ENCODE measurements at regions not wholly inside any gene's neighbourhood (a gene's known extent, or its start where the extent isn't known, plus 50 kb on each side); places are given as distances from the start of the nearest gene placed in this dataset.

DNA sequence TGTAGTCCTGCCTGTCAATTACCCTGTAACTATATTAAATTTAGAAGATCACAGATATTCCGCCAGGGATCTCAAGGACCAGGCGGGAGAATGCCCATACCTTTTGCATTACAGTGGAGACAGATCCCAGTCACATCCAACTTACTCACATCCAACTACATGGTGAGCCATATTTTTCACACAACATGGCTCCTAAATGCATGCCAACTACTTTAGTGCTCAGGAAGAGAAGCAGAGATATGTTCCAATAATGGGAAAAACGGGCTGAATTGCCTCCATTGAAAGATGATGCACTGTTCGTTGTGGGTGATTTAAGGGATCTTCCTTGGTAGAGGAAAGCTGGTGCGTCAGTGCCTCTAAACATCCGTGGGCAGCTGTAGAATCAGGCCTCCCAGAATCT, 304.5 kb downstream of the CD83 start:
- TF ChIP-seq CTCF (IDR thresholded peaks at IDR 0.05; ENCODE audit: insufficient read depth, low read length, poor library complexity, severe bottlenecking): no peak
- no peak for TF ChIP-seq EZH2phosphoT487 (conservative IDR thresholded peaks at IDR 0.05; ENCODE audit: low read length)
